RWPE1 (cell line): ENCODE measurements at regions not wholly inside any gene's neighbourhood (a gene's known extent, or its start where the extent isn't known, plus 50 kb on each side); places are given as distances from the start of the nearest gene placed in this dataset.

Experiments used
- CTCF ChIA-PET: fragments of 350-600 bp; sonication (Branson Sonifier 250); formaldehyde crosslinking; extraction: SDS; loops from one replicate; lab custom pipeline; 2021; lab: Yijun Ruan, JAX
- POLR2A ChIA-PET: fragments of 400-600 bp; formaldehyde crosslinking; extraction: SDS; loops from one replicate; lab custom pipeline; 2020; ENCODE audit warnings: antibody characterized with exemption; ENCODE audit not compliant: low non-redundant PET; lab: Yijun Ruan, JAX
- DNase-seq: peaks from one replicate; pipeline ENCODE4 v3.0.0; 2012; ENCODE audit warnings: low spot score
- H3K27ac ChIP-seq: fragments of 450-650 bp; 2 replicates; pipeline ENCODE4 v1.5.1; 2017
- CTCF ChIP-seq: fragments of 450-650 bp; conservative IDR thresholded peaks from 2 replicates; pipeline ENCODE4 v1.5.1; 2017; ENCODE audit warnings: low read depth, mild to moderate bottlenecking

- no peak overlapping the region for H3K27ac ChIP-seq
- TF ChIP-seq CTCF: no peak
- no peak for DNase-seq
- ChIA-PET CTCF (no interaction called here), POLR2A (no interaction called here)
These were observed 638.5 kb upstream of the PKDCC start for GRCh38 chr2:41409328-41409727.

- H3K27ac ChIP-seq: no peak overlapping the region
- no peak for TF ChIP-seq CTCF
- CTCF ChIA-PET: no interaction called here
- POLR2A ChIA-PET: no interaction called here
- DNase-seq: no peak
These were observed 637.8 kb upstream of the PKDCC start for GRCh38 chr2:41410011-41410410.

- ChIA-PET POLR2A (no interaction called here), CTCF (interaction anchor here (0.6 to 0.9 kb wide), 4 partner anchors 64 to 754 kb away, joined by 3 to 5 read pairs (median 4); no protein-coding TSS in a partner anchor)
- DNase-seq: no peak
- no peak overlapping the region for H3K27ac ChIP-seq
- no peak for TF ChIP-seq CTCF
These were observed 633.9 kb upstream of the PKDCC start for GRCh38 chr2:41413813-41414485.

- ChIA-PET POLR2A (no interaction called here), CTCF (interaction anchor here (0.6 to 0.9 kb wide), 4 partner anchors 64 to 755 kb away, joined by 3 to 5 read pairs (median 4); no protein-coding TSS in a partner anchor)
- H3K27ac ChIP-seq: no peak overlapping the region
- TF ChIP-seq CTCF: no peak; the same call in 1 of the 2 replicates
- DNase-seq: peak; percentile 10
These were observed 633.2 kb upstream of the PKDCC start for GRCh38 chr2:41414486-41415230.

- DNase-seq: no peak
- no peak for TF ChIP-seq CTCF
- H3K27ac ChIP-seq: no peak overlapping the region
- CTCF ChIA-PET: no interaction called here
- POLR2A ChIA-PET: no interaction called here
These were observed 630.3 kb upstream of the PKDCC start for GRCh38 chr2:41417511-41417910.

- DNase-seq: no peak
- ChIA-PET CTCF (no interaction called here), POLR2A (no interaction called here)
- no peak overlapping the region for H3K27ac ChIP-seq
- TF ChIP-seq CTCF: no peak
These were observed 627.6 kb upstream of the PKDCC start for GRCh38 chr2:41420219-41420618.
